Panc1 (cell line): ENCODE measurements at regions not wholly inside any gene's neighbourhood (a gene's known extent, or its start where the extent isn't known, plus 50 kb on each side); places are given as distances from the start of the nearest gene placed in this dataset.

Source experiments
- ATAC-seq: fragments of 200-7000 bp; cut with Tn5 transposase; 2 replicates; pipeline ENCODE4 v1.9.1; 2020; ENCODE audit warnings: mild to moderate bottlenecking, moderate library complexity
- BruUV-seq: library from RNA; stranded (reverse); fragments of 400-500 nt; replicated peaks from 2 replicates; lab custom pipeline; 2021; lab: Mats Ljungman, UMichigan
- CTCF ChIA-PET: fragments of 300-600 bp; sonication (Branson Sonifier 250); formaldehyde crosslinking; loops from one replicate; lab custom pipeline; 2022; ENCODE audit warnings: antibody characterized with exemption; lab: Charles Lee
- POLR2A ChIA-PET: fragments of 300-600 bp; sonication (Branson Sonifier 250); formaldehyde crosslinking; loops from one replicate; lab custom pipeline; 2022; ENCODE audit warnings: antibody characterized with exemption; lab: Charles Lee
- DNase-seq: peaks from one replicate; pipeline ENCODE4 v3.0.0-alpha.2; 2010; ENCODE audit warnings: low read depth, low spot score
- H3K27ac ChIP-seq: 2 replicates; pipeline ENCODE4 v1.5.1; 2011; ENCODE audit warnings: mild to moderate bottlenecking, low read length, inconsistent platforms
- H3K27me3 ChIP-seq: fragments of 200-500 bp; sonication (Bioruptor generic); 2 replicates; pipeline ENCODE4 v1.6.0; 2014; ENCODE audit warnings: low read length, inconsistent platforms; ENCODE audit not compliant: control insufficient read depth, insufficient read depth
- H3K36me3 ChIP-seq: fragments of 200-500 bp; sonication (Bioruptor generic); 2 replicates; pipeline ENCODE4 v1.5.1; 2014; ENCODE audit warnings: inconsistent platforms, mild to moderate bottlenecking, low read length, moderate library complexity; ENCODE audit not compliant: control insufficient read depth, insufficient read depth
- H3K4me1 ChIP-seq: 2 replicates; pipeline ENCODE4 v1.5.1; 2011; ENCODE audit warnings: inconsistent platforms, mild to moderate bottlenecking, low read length, moderate library complexity; ENCODE audit not compliant: control insufficient read depth, insufficient read depth
- H3K4me3 ChIP-seq, 2 experiments: 2 replicates each; pipeline ENCODE4 v1.5.1; 2011 to 2012; ENCODE audit warnings: low read depth in 2 of 2, low read length in 2 of 2, mild to moderate bottlenecking in 2 of 2, inconsistent platforms in 1 of 2, moderate library complexity in 1 of 2
- H3K9me3 ChIP-seq: fragments of 200-500 bp; sonication (Bioruptor generic); 2 replicates; pipeline ENCODE4 v1.5.1; 2014; ENCODE audit warnings: low read depth, mild to moderate bottlenecking, inconsistent platforms, low read length, moderate library complexity; ENCODE audit not compliant: control insufficient read depth, insufficient read depth
- POLR2AphosphoS5 ChIP-seq: IDR thresholded peaks from 2 replicates; pipeline ENCODE4 v1.6.1; 2012; ENCODE audit warnings: mild to moderate bottlenecking, low read depth, low read length, moderate library complexity
- REST ChIP-seq, 2 experiments: IDR thresholded peaks; 2 replicates each; pipeline ENCODE4 v1.6.1; 2011 to 2012; ENCODE audit warnings: low read depth in 2 of 2, control low read depth in 1 of 2, low read length in 1 of 2, mild to moderate bottlenecking in 1 of 2, moderate library complexity in 1 of 2; ENCODE audit not compliant: insufficient read depth in 1 of 2
- SIN3A ChIP-seq: IDR thresholded peaks from 2 replicates; pipeline ENCODE4 v1.6.1; 2012; ENCODE audit warnings: low read depth, mild to moderate bottlenecking, low read length, moderate library complexity, borderline replicate concordance; ENCODE audit not compliant: insufficient read depth
- TCF7L2 ChIP-seq: IDR thresholded peaks from 2 replicates; pipeline ENCODE4 v1.6.1; 2011; ENCODE audit warnings: mild to moderate bottlenecking, low read depth, low read length, inconsistent platforms
- in situ Hi-C: cut with HindIII; loops from 2 replicates; pipeline ENCODE4 v1.10.0; 2016; ENCODE audit warnings: low sequenced_read_pairs, low pct_unique_long_range_greater_than_20kb
- intact Hi-C: fragments of 100-400 bp; cut with micrococcal nuclease; formaldehyde crosslinking; loops from one replicate; pipeline ENCODE4 v1.10.0; 2022; ENCODE audit not compliant: unreplicated experiment
- TF ChIP-seq, protein P1 (sequence below): fragments of 450-650 bp; IDR thresholded peaks from 2 replicates; pipeline ENCODE4 v1.5.1; 2017; ENCODE audit warnings: mild to moderate bottlenecking

- no peaks in the 10 kb centered on the region for H3K4me1 ChIP-seq
- ChIA-PET CTCF (no interaction called here), POLR2A (no interaction called here)
- in situ Hi-C loops (no loop called here), intact Hi-C loops (no loop called here)
- H3K27me3 ChIP-seq: no peaks in the 10 kb centered on the region
- H3K36me3 ChIP-seq: no peaks in the 10 kb centered on the region
- no TSS peak for BruUV-seq
- ATAC-seq (no peak), DNase-seq (no peak)
- no peak overlapping the region for H3K4me3 ChIP-seq
- no peaks in the 10 kb centered on the region for H3K9me3 ChIP-seq
- TF ChIP-seq REST (IDR thresholded peaks at IDR 0.05; ENCODE audit: insufficient read depth in 1 of 2, low read depth in 2 of 2, low read length in 1 of 2) (no peak), TCF7L2 (no peak), SIN3A (no peak), POLR2AphosphoS5 (no peak)
- no peak overlapping the region for H3K27ac ChIP-seq
Observed at GRCh38 chr13:80903911-80904310, 563.0 kb upstream of the SPRY2 start.

- ChIA-PET CTCF (no interaction called here), POLR2A (no interaction called here)
- H3K36me3 ChIP-seq: no peaks in the 10 kb centered on the region
- no peak for ATAC-seq
- intact Hi-C loops: no loop called here
- H3K4me3 ChIP-seq: no peak overlapping the region
- no peak for DNase-seq
- TF ChIP-seq, protein P1, sequence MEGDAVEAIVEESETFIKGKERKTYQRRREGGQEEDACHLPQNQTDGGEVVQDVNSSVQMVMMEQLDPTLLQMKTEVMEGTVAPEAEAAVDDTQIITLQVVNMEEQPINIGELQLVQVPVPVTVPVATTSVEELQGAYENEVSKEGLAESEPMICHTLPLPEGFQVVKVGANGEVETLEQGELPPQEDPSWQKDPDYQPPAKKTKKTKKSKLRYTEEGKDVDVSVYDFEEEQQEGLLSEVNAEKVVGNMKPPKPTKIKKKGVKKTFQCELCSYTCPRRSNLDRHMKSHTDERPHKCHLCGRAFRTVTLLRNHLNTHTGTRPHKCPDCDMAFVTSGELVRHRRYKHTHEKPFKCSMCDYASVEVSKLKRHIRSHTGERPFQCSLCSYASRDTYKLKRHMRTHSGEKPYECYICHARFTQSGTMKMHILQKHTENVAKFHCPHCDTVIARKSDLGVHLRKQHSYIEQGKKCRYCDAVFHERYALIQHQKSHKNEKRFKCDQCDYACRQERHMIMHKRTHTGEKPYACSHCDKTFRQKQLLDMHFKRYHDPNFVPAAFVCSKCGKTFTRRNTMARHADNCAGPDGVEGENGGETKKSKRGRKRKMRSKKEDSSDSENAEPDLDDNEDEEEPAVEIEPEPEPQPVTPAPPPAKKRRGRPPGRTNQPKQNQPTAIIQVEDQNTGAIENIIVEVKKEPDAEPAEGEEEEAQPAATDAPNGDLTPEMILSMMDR: no peak
- TF ChIP-seq SIN3A (no peak), TCF7L2 (no peak), POLR2AphosphoS5 (no peak), REST (IDR thresholded peaks at IDR 0.05; ENCODE audit: insufficient read depth in 1 of 2, low read depth in 2 of 2, low read length in 1 of 2) (no peak)
- in situ Hi-C loops: no loop called here
- no TSS peak for BruUV-seq
- H3K9me3 ChIP-seq: no peaks in the 10 kb centered on the region
- H3K4me1 ChIP-seq: no peaks in the 10 kb centered on the region
- no peaks in the 10 kb centered on the region for H3K27me3 ChIP-seq
- no peak overlapping the region for H3K27ac ChIP-seq
Observed at GRCh38 chr13:80901530-80901929, 560.6 kb upstream of the SPRY2 start.
